ENCODE measurements at regions not wholly inside any gene's neighbourhood (a gene's known extent, or its start where the extent isn't known, plus 50 kb on each side); places are given as distances from the start of the nearest gene placed in this dataset.

- Mint-ChIP-seq H3K27me3 (ENCODE audit: insufficient read depth, unreplicated experiment) (peaks cover 14% of the 10 kb centered on the region), H3K4me3 (ENCODE audit: unreplicated experiment) (no peak overlapping the region), H3K9me3 (ENCODE audit: unreplicated experiment) (no peaks in the 10 kb centered on the region), H3K36me3 (ENCODE audit: insufficient read depth, unreplicated experiment) (no peaks in the 10 kb centered on the region), H3K27ac (ENCODE audit: unreplicated experiment) (no peak overlapping the region), H3K4me1 (ENCODE audit: low read depth, unreplicated experiment) (no peaks in the 10 kb centered on the region)
- Histone ChIP-seq H3K9me3 (no peaks in the 10 kb centered on the region), H3K4me1 (no peaks in the 10 kb centered on the region), H3K4me3 (ENCODE audit: low read depth, low read length) (no peak overlapping the region), H3K36me3 (ENCODE audit: control insufficient read depth, insufficient read depth, low read length) (no peaks in the 10 kb centered on the region), H3K27me3 (replicated peaks; ENCODE audit: control insufficient read depth, insufficient read depth, low read length) (peaks cover 2% of the 10 kb centered on the region; the same call in 1 of the 2 replicates)
- ChIA-PET CTCF (no interaction called here), POLR2A (no interaction called here)
- TF ChIP-seq CTCF (IDR thresholded peaks at IDR 0.05; ENCODE audit: insufficient read depth in 1 of 2, low read depth in 1 of 2, low read length in 1 of 2, severe bottlenecking in 1 of 2, unreplicated experiment in 1 of 2) = no peak
- intact Hi-C loops (cut with micrococcal nuclease; ENCODE audit: unreplicated experiment) = loop anchor here (10.0 kb wide), 1 partner anchor 659 kb away; no protein-coding TSS in a partner anchor
- DNase-seq = no peak
- no TSS peak for BruUV-seq (replicated peaks)
Measured at GRCh38 chr11:115984228-115984627, 480.0 kb upstream of the CADM1 start.

GRCh38 chr11:115982666-115983065 is 478.5 kb upstream of the CADM1 start:
- ChIA-PET POLR2A (no interaction called here), CTCF (no interaction called here)
- H3K27me3 Mint-ChIP-seq (ENCODE audit: insufficient read depth, unreplicated experiment) = peaks cover 16% of the 10 kb centered on the region
- intact Hi-C loops (cut with micrococcal nuclease; ENCODE audit: unreplicated experiment) = loop anchor here (10.0 kb wide), 1 partner anchor 658 kb away; no protein-coding TSS in a partner anchor
- H3K36me3 Mint-ChIP-seq (ENCODE audit: insufficient read depth, unreplicated experiment) = no peaks in the 10 kb centered on the region
- H3K4me3 ChIP-seq (ENCODE audit: low read depth, low read length) = no peak overlapping the region
- H3K4me3 Mint-ChIP-seq (ENCODE audit: unreplicated experiment) = no peak overlapping the region
- H3K4me1 ChIP-seq = no peaks in the 10 kb centered on the region
- DNase-seq = no peak
- no peaks in the 10 kb centered on the region for H3K4me1 Mint-ChIP-seq (ENCODE audit: low read depth, unreplicated experiment)
- no peaks in the 10 kb centered on the region for H3K9me3 Mint-ChIP-seq (ENCODE audit: unreplicated experiment)
- no peak for TF ChIP-seq CTCF (IDR thresholded peaks at IDR 0.05; ENCODE audit: insufficient read depth in 1 of 2, low read depth in 1 of 2, low read length in 1 of 2, severe bottlenecking in 1 of 2, unreplicated experiment in 1 of 2)
- no peaks in the 10 kb centered on the region for H3K9me3 ChIP-seq
- H3K36me3 ChIP-seq (ENCODE audit: control insufficient read depth, insufficient read depth, low read length) = no peaks in the 10 kb centered on the region
- no peak overlapping the region for H3K27ac Mint-ChIP-seq (ENCODE audit: unreplicated experiment)
- peaks cover 2% of the 10 kb centered on the region; the same call in 1 of the 2 replicates for H3K27me3 ChIP-seq (replicated peaks; ENCODE audit: control insufficient read depth, insufficient read depth, low read length)
- BruUV-seq (replicated peaks) = no TSS peak

DNA sequence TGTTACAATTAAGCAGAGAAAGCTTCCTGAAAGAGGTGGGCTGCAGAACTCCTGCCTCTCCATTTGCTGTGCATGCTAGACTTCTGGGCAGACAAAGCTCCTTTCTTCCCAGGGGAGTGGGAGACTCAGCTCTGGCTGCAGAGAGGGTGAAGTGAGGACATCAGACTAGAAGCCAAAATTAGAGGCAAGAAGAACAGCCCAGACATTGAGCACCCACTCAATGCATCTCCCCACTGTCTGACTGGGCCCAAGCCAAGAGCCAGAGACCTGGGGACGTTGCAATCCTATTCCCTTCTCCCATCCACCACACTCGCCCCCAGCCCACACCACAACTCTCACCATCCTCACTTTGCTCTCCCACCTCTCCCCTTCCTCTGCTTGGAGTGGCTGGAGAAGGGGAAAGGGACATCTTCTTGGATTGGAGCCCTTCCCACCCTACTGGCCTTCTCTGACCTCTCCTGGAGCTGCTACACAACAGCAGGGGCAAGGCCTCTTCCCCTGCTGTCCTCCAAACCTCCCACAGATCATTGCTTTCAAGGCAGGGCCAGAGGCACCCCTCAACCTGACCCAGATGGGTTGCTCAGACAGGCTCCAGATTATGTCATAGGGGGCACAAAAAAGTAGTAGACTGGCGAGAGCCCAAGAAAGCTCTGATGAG is 477.7 kb upstream of the CADM1 start:
- DNase-seq = no peak
- no peak for TF ChIP-seq CTCF (IDR thresholded peaks at IDR 0.05; ENCODE audit: insufficient read depth in 1 of 2, low read depth in 1 of 2, low read length in 1 of 2, severe bottlenecking in 1 of 2, unreplicated experiment in 1 of 2)

More for the DNA sequence above, 477.7 kb upstream of the CADM1 start:
- H3K4me3 ChIP-seq (ENCODE audit: low read depth, low read length) = no peak overlapping the region
- H3K36me3 Mint-ChIP-seq (ENCODE audit: insufficient read depth, unreplicated experiment) = no peaks in the 10 kb centered on the region
- no peak overlapping the region for H3K27ac Mint-ChIP-seq (ENCODE audit: unreplicated experiment)
- no peaks in the 10 kb centered on the region for H3K9me3 Mint-ChIP-seq (ENCODE audit: unreplicated experiment)
- peaks cover 2% of the 10 kb centered on the region; the same call in 1 of the 2 replicates for H3K27me3 ChIP-seq (replicated peaks; ENCODE audit: control insufficient read depth, insufficient read depth, low read length)
- ChIA-PET POLR2A (no interaction called here), CTCF (no interaction called here)
- H3K4me1 Mint-ChIP-seq (ENCODE audit: low read depth, unreplicated experiment) = no peaks in the 10 kb centered on the region
- BruUV-seq (replicated peaks) = no TSS peak
- H3K4me1 ChIP-seq = no peaks in the 10 kb centered on the region
- no peak overlapping the region for H3K4me3 Mint-ChIP-seq (ENCODE audit: unreplicated experiment)
- H3K27me3 Mint-ChIP-seq (ENCODE audit: insufficient read depth, unreplicated experiment) = peaks cover 17% of the 10 kb centered on the region
- H3K9me3 ChIP-seq = no peaks in the 10 kb centered on the region
- intact Hi-C loops (cut with micrococcal nuclease; ENCODE audit: unreplicated experiment) = loop anchor here (10.0 kb wide), 1 partner anchor 657 kb away; no protein-coding TSS in a partner anchor
- H3K36me3 ChIP-seq (ENCODE audit: control insufficient read depth, insufficient read depth, low read length) = no peaks in the 10 kb centered on the region

All from Caco-2 (cell line).